ENCODE measurements at regions not wholly inside any gene's neighbourhood (a gene's known extent, or its start where the extent isn't known, plus 50 kb on each side); places are given as distances from the start of the nearest gene placed in this dataset.

DNA sequence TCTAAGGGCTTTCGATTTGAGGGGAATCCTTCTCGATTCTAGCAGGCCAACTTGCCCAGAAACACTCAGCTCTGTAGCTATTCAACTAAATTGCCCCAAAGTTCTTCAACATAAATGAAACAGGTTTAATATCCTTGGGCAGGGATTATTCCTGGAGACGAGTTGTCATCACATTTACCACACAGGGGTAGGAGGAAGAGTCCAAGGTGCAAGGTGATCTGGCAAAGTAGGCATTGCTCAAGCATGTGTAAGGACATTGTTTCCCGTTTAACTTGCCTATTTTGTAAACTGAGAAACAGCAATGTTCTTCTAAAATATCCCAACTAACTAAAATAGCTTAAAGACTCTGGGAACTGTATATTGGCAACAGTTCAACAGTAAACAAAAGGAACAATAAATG, 814.3 kb downstream of the BCL11A start:
- Histone ChIP-seq H3K27ac (ENCODE audit: low read depth in 1 of 2, low read length in 2 of 2) (no peak overlapping the region), H3K36me3 (ENCODE audit: insufficient read depth, low read length) (no peaks in the 10 kb centered on the region), H3K4me3 (ENCODE audit: low read length) (no peak overlapping the region), H3K27me3 (ENCODE audit: control insufficient read depth in 1 of 2, insufficient read depth in 2 of 2, low read length in 2 of 2) (no peaks in the 10 kb centered on the region), H3K9me3 (ENCODE audit: control insufficient read depth in 1 of 2, insufficient read depth in 1 of 2, low read length in 2 of 2) (no peaks in the 10 kb centered on the region), H3K4me1 (ENCODE audit: insufficient read depth, low read length) (no peaks in the 10 kb centered on the region)
- ChIA-PET CTCF (no interaction called here), POLR2A (no interaction called here)
- no peak for ATAC-seq (ENCODE audit: poor library complexity)
- no peaks in the 10 kb centered on the region for H3K9me3 Mint-ChIP-seq
- DNase-seq: no peak
- no peak overlapping the region for H3K27ac Mint-ChIP-seq
- H3K4me3 Mint-ChIP-seq: no peak overlapping the region
- no peaks in the 10 kb centered on the region for H3K36me3 Mint-ChIP-seq (ENCODE audit: low read depth)
- no peaks in the 10 kb centered on the region for H3K27me3 Mint-ChIP-seq
- H3K4me1 Mint-ChIP-seq (ENCODE audit: low read depth): no peaks in the 10 kb centered on the region
- intact Hi-C loops (cut with DNase I, micrococcal nuclease): no loop called here
- TF ChIP-seq, protein P1, sequence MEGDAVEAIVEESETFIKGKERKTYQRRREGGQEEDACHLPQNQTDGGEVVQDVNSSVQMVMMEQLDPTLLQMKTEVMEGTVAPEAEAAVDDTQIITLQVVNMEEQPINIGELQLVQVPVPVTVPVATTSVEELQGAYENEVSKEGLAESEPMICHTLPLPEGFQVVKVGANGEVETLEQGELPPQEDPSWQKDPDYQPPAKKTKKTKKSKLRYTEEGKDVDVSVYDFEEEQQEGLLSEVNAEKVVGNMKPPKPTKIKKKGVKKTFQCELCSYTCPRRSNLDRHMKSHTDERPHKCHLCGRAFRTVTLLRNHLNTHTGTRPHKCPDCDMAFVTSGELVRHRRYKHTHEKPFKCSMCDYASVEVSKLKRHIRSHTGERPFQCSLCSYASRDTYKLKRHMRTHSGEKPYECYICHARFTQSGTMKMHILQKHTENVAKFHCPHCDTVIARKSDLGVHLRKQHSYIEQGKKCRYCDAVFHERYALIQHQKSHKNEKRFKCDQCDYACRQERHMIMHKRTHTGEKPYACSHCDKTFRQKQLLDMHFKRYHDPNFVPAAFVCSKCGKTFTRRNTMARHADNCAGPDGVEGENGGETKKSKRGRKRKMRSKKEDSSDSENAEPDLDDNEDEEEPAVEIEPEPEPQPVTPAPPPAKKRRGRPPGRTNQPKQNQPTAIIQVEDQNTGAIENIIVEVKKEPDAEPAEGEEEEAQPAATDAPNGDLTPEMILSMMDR (IDR thresholded peaks at IDR 0.05): no peak

DNA sequence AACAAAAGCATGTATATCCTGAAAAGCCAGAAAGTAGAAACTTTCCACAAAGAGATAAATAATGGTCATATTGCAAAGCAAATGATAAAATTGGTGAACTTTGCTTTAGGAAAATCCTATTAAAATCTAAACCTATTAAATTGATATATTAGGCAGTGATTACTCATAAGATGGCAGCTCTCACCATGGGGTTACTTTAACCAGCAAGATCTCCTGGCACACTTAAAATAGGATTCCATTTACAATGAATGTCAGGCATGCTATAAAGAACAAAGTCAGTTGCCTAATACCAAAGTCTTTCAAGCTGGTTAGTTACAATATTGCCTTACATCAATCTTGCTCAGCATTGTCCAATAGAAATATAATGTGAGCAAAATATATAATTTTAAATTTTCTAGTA, 816.2 kb downstream of the BCL11A start:
- no peak overlapping the region for H3K27ac Mint-ChIP-seq
- TF ChIP-seq, protein P1 (IDR thresholded peaks at IDR 0.05): no peak
- H3K27ac ChIP-seq (ENCODE audit: low read depth in 1 of 2, low read length in 2 of 2): no peak overlapping the region
- ChIA-PET CTCF (no interaction called here), POLR2A (no interaction called here)
- H3K4me1 Mint-ChIP-seq (ENCODE audit: low read depth): no peaks in the 10 kb centered on the region
- H3K4me1 ChIP-seq (ENCODE audit: insufficient read depth, low read length): no peaks in the 10 kb centered on the region
- ATAC-seq (ENCODE audit: poor library complexity) (no peak), DNase-seq (no peak)
- no peak overlapping the region for H3K4me3 Mint-ChIP-seq
- no peaks in the 10 kb centered on the region for H3K27me3 ChIP-seq (ENCODE audit: control insufficient read depth in 1 of 2, insufficient read depth in 2 of 2, low read length in 2 of 2)
- no peak overlapping the region for H3K4me3 ChIP-seq (ENCODE audit: low read length)
- H3K36me3 Mint-ChIP-seq (ENCODE audit: low read depth): no peaks in the 10 kb centered on the region
- peaks cover 0 to 4% of the 10 kb centered on the region in 2 experiments for H3K9me3 ChIP-seq (ENCODE audit: control insufficient read depth in 1 of 2, insufficient read depth in 1 of 2, low read length in 2 of 2)
- H3K36me3 ChIP-seq (ENCODE audit: insufficient read depth, low read length): no peaks in the 10 kb centered on the region
- intact Hi-C loops (cut with DNase I, micrococcal nuclease): no loop called here
- no peaks in the 10 kb centered on the region for H3K27me3 Mint-ChIP-seq
- H3K9me3 Mint-ChIP-seq: no peaks in the 10 kb centered on the region

DNA sequence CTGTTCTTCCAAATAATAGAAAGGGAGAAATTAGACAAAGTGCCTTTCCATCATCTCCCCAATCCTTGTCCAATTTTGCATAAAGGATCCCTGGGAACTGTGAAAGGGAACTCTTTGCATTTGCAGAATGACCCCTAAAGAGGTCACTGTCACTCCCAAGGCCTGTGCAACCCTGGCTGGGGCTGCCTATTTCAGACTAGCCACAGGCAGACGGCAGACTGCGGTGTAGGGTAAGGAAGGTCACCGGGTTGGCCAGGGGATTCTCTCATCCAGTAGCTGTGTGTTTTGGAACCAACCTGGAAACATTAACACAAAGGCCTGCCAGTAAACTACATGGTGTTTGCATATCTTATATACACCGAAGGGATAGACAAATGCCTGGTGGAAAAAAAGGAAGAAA, 818.7 kb downstream of the BCL11A start:
- ChIA-PET POLR2A (no interaction called here), CTCF (no interaction called here)
- Mint-ChIP-seq H3K27me3 (no peaks in the 10 kb centered on the region), H3K4me3 (no peak overlapping the region), H3K4me1 (ENCODE audit: low read depth) (no peaks in the 10 kb centered on the region), H3K27ac (no peak overlapping the region), H3K36me3 (ENCODE audit: low read depth) (no peaks in the 10 kb centered on the region), H3K9me3 (no peaks in the 10 kb centered on the region)
- ATAC-seq (ENCODE audit: poor library complexity): no peak
- H3K27me3 ChIP-seq (ENCODE audit: control insufficient read depth in 1 of 2, insufficient read depth in 2 of 2, low read length in 2 of 2): no peaks in the 10 kb centered on the region
- H3K9me3 ChIP-seq (ENCODE audit: control insufficient read depth in 1 of 2, insufficient read depth in 1 of 2, low read length in 2 of 2): peaks cover 0 to 4% of the 10 kb centered on the region in 2 experiments
- no peak overlapping the region for H3K27ac ChIP-seq (ENCODE audit: low read depth in 1 of 2, low read length in 2 of 2)
- TF ChIP-seq, protein P1 (IDR thresholded peaks at IDR 0.05): no peak
- no peak overlapping the region for H3K4me3 ChIP-seq (ENCODE audit: low read length)
- H3K4me1 ChIP-seq (ENCODE audit: insufficient read depth, low read length): no peaks in the 10 kb centered on the region
- intact Hi-C loops (cut with DNase I, micrococcal nuclease): no loop called here
- H3K36me3 ChIP-seq (ENCODE audit: insufficient read depth, low read length): no peaks in the 10 kb centered on the region
- DNase-seq: no peak

Measured in CD4-positive, alpha-beta T cell (primary cell).